HG03159 (cell line): ENCODE measurements at regions not wholly inside any gene's neighbourhood (a gene's known extent, or its start where the extent isn't known, plus 50 kb on each side); places are given as distances from the start of the nearest gene placed in this dataset.

ENCODE experiments used
- ATAC-seq: cut with Tn5 transposase; IDR thresholded peaks from one replicate; pipeline ENCODE4 v1.9.1; 2021; ENCODE audit warnings: mild to moderate bottlenecking, moderate library complexity; ENCODE audit not compliant: unreplicated experiment

- ATAC-seq = no peak
Measured at GRCh38 chr18:71798986-71799673, 745.0 kb downstream of the CBLN2 start.

GRCh38 chr18:71797554-71797953 lies 746.6 kb downstream of the CBLN2 start:
- ATAC-seq = no peak

- peak; percentile 62 for ATAC-seq
Measured at GRCh38 chr18:71784777-71785176, 759.4 kb downstream of the CBLN2 start.

- ATAC-seq = no peak
Measured at GRCh38 chr18:71760541-71760940, 783.6 kb downstream of the CBLN2 start.

DNA sequence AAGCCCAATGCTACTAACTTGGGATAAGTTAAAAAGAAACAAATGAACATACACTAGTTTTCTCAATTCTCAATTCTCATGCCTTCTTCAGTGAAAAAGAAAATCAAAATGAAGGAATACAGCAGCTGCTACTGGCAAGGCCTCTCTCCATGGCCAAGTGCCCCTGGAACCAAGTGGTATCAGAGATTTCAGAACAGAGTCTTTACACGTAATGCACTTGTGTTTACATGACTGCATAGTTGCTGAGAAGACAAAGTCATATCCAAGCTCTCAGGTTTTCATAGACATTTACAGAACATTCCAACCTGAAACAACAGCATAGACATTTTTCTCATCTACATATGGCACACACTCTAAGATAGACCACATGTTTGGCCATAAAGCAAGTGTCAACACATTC lies 789.9 kb downstream of the CBLN2 start:
- ATAC-seq = no peak

- no peak for ATAC-seq
Measured at GRCh38 chr18:71743634-71744033, 800.5 kb downstream of the CBLN2 start.

GRCh38 chr18:71729611-71730010 lies 814.5 kb downstream of the CBLN2 start:
- ATAC-seq = no peak

- no peak for ATAC-seq
Measured at GRCh38 chr18:71727909-71728308, 816.2 kb downstream of the CBLN2 start.

DNA sequence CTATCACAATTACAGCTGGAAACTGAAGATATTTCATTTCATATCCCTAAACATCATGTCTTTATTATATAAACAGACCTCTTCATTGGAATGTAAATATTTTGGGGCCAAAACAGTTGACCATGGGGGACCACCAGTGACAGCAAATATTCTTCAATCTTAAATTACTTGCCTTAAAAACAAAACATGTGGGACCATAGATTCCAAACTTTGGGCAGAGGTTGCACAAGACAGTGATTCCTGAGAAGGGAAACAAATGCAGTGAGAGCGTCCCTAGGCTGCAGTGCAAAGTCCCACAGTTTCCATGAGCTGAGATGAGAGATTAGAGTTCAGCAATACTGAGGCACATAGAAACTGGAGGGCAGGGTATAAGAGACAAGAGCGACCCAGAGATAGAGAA lies 818.9 kb downstream of the CBLN2 start:
- ATAC-seq = no peak

- no peak for ATAC-seq
Measured at GRCh38 chr18:71707985-71708500, 836.1 kb downstream of the CBLN2 start.

DNA sequence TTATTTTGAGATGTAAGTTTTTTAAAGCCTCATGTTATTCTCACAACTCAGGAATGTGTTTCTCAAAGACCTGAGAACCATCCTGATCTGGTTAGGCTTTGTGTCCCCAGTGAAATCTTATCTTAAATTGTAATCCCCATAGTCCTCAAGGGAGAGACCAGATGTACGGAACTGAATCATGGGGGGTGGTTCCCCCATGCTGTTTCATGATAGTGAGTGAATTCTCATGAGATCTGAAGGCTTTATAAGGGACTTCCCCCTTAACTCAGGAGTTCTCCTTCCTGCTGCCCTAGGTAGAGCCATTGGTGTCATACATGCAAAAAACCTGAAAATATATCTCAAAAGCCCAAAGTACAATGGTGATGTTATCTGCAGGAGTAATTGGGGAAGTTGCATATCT lies 836.7 kb downstream of the CBLN2 start:
- ATAC-seq = no peak

DNA sequence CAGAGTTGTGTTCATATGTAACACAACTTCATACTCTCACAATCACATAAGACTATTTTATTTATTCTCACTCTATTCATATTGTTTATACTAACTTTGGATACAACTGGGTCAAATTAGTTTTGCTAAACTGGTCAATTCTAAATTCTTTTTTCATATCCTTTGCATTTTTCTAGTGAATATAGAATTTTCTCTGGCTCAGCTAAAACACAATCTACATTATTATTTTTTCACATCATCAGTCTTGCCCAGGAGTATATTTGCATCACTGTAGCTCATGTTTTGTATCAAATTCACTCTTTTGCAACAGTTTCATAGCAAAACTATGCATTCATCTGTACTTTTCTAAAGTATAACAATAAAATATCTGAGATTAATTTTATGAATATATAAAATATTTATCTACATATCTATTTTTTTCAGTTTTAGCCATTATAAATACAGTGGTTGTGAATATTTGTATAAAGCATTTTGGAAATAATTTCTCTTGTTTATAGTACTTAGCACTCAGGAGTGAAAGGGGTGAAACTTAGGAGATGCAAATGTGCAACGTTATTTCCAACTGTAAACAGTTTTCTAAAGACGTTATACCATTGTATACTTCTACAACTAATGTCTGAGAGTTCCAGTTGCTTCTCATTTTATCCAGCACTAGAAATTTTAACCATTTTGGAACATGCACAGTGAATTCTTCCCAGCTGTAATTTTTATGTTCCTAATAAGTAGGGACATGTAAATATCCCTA lies 854.6 kb downstream of the CBLN2 start:
- no peak for ATAC-seq

GRCh38 chr18:71682591-71682990 lies 861.6 kb downstream of the CBLN2 start:
- no peak for ATAC-seq

DNA sequence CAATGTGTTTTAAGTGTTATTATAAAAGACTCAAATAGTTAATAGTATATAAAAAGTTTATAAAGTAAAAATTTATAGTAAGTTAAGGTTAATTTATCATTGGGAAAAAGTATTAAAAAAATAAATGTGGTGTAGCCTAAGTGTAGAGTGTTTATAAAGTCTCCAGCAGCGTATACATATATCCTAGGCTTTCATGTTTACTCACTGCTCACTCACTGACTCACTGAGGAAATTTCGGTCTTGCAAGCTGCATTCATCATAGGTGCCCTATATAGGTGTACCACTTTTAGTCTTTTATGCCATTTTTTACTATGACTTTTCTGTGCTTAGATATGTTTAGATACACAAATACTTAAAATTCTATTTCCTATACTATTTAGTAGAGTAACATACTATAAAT lies 866.0 kb downstream of the CBLN2 start:
- ATAC-seq = no peak

- ATAC-seq = no peak
Measured at GRCh38 chr18:71673954-71674353, 870.2 kb downstream of the CBLN2 start.

- no peak for ATAC-seq
Measured at GRCh38 chr18:71673498-71673897, 870.6 kb downstream of the CBLN2 start.

DNA sequence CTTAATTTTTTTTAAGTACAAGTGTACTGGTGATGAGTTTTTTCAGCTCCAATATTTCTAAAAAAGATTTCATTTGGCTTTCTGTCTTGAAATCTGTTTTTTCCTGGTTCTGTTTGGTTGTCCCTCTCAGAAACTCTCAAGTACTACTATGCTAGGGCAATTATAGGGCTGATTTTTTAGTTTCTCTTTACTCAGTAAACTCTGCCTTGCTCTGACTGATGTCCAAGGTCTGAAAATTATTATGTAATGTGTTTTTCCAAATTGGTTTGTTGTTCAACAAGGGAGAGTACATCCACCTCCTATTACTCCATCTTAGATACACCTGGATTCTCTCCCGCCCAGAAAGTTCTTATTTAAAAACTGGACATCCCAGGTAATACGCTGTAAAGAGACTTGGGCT lies 877.7 kb downstream of the CBLN2 start:
- ATAC-seq = no peak

DNA sequence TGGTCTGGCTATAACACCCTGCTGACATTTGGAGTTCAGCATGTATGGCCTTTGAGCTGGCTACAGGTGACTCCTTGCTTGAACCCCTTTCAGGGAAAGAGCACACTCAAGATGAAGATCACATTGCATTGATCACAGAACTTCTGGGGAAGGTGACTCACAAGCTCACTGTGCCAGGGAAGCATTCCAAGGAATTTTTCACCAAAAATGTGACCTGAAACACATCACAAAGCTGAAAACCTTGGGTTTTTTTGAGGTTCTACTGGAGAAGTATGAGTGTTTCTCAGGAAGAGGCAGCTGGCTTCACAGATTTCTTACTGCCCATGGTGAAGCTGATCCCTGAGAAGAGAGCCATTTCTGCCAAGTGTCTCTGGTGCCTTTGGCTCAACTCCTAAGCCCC lies 879.0 kb downstream of the CBLN2 start:
- ATAC-seq = no peak

DNA sequence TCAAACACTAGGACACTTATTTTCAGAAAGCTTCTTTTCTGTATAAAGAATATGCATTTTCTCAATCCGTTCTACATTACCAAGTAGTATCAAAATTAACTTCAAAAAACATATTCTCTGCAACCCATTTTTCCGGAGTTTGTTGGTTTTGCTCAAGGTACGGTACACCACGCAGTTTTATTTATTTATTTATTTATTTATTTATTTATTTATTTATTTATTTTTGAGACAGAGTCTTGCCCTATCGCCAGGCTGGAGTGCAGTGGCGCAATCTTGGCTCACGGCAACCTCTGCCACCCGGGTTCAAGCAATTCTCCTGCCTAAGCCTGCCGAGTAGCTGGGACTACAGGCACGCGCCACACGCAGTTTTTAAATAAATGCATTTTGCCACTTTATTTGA lies 900.3 kb downstream of the CBLN2 start:
- ATAC-seq = no peak

DNA sequence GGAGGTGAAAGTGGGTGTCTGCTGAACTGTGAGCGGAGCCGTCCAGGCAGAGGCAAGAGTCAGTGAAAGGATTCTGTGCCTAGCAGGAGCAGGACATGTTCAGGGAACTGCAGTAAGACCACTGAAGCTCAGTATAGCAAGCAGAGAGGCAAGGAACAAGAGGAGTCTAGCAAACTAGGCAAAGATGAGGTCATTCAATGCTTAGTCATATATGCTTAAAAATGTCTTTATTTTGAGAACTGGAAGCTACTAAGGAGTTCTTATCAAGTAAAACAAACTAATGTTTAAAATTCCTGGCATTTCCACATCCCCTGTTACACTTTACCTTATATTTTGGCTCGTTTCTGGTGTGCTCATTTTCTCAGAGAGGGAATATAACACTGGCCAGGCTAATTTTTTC lies 913.4 kb downstream of the CBLN2 start:
- no peak for ATAC-seq

- ATAC-seq = no peak
Measured at GRCh38 chr18:71625556-71626090, 918.5 kb downstream of the CBLN2 start.

DNA sequence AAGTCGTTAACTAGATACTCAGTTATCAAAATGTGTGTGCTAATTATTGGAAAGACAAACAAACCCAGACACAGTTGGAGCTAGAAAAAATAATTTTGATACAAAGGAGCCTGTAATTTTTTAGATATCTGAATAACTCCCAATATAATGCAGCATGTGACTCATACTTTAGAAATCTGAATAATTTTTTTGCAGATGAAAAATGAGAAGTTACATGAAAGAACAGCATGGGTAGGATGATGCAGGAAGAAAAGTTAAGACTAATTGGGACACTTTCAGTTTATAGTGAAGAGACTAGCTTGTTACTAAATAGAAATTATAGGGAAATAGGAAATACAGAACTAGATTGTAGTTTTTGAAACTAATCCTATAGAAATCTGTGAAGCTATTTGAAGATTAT lies 945.8 kb downstream of the CBLN2 start:
- no peak for ATAC-seq
